NCI-H1105 (cell line): ENCODE measurements at regions not wholly inside any gene's neighbourhood (a gene's known extent, or its start where the extent isn't known, plus 50 kb on each side); places are given as distances from the start of the nearest gene placed in this dataset.

Experiments
- DNase-seq: peaks from one replicate; lab custom pipeline; 2025; lab: John Stamatoyannopoulos, UW

DNA sequence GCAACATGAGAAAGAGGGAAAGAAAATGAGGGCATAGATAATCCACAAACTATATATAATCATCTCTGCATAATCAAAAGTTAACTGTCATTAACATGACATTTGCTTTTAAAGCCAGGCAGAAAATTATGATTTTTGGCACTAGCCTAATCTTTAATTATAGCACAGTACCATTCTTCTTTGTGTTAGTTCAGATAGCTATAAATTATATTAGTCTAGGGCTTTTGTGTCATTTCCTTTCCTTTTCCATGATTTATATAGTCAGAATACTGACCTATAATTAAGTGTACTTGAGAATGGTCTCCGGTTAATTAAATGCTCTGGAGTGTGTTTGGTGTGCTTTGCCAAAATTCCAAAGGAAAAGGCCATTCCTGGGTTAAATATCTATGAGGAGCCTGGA lies 441.9 kb upstream of the THRB start:
- peak; percentile 13 for DNase-seq

- no peak for DNase-seq
These were observed 442.6 kb upstream of the THRB start for GRCh38 chr3:24937228-24937627.

DNA sequence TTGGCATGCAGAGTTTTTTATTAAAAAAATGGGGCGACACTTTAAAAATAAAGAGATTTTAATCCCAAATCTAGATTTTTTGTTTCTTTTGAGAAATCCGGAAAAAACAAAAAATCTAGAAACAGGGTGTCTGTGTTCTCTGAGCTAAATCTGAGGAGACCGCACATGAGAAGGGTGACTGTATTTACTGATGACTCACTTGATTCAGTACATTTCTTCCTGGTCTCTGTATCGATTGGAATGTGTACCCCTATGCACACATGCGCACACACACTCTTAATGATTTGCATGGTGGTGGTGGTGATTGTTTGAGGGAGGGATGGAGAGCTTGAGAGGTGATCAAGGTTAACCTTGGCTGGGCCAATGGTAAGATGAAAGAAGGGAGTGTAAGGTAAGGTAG lies 443.1 kb upstream of the THRB start:
- DNase-seq = no peak

- no peak for DNase-seq
These were observed 449.3 kb upstream of the THRB start for GRCh38 chr3:24943961-24944360.

- DNase-seq = no peak
These were observed 450.3 kb upstream of the THRB start for GRCh38 chr3:24944805-24945520.

DNA sequence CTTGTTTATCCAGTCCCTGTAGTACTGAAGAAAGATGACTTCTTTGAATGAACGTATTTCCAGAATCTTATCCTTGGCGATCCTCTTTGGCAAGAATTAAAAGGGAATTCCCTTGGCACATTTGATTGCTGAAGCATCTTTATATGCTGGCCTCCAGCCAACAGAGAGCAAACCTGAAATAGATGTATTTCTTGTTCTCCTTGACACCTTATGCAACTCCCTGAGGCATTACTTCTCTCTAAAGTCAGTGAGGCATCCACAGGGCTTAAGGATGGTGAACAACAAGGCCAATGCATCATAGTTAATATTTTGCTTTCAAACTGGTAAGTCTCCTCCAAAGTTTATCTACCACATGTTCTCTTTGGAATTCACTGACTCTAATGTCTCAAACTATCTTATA lies 450.9 kb upstream of the THRB start:
- DNase-seq = no peak

DNA sequence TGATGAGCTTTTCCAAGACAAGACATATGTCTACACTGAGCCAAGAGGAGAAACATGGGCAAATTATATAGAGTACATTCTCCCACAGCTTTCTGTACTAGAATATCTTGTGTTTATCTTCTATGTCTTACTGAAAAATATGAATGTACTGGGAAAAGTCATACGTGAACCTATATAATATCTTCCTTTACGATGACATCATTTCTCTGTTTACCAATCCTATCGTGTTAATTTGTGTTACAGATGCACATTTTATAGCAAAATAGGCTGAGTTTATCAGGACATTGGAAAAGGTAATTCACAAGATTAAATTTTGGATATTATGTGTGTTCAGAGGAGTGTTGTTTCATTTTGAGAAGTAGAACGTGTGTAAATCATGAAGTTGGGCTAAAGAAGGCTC lies 452.5 kb upstream of the THRB start:
- no peak for DNase-seq

- DNase-seq = no peak
These were observed 456.5 kb upstream of the THRB start for GRCh38 chr3:24951180-24951579.

GRCh38 chr3:24952388-24952787 lies 457.7 kb upstream of the THRB start:
- peak; percentile 42 for DNase-seq

- no peak for DNase-seq
These were observed 458.6 kb upstream of the THRB start for GRCh38 chr3:24953060-24953771.

GRCh38 chr3:24956613-24957012 lies 462.0 kb upstream of the THRB start:
- DNase-seq = no peak

GRCh38 chr3:24958271-24958670 lies 463.6 kb upstream of the THRB start:
- DNase-seq = no peak

DNA sequence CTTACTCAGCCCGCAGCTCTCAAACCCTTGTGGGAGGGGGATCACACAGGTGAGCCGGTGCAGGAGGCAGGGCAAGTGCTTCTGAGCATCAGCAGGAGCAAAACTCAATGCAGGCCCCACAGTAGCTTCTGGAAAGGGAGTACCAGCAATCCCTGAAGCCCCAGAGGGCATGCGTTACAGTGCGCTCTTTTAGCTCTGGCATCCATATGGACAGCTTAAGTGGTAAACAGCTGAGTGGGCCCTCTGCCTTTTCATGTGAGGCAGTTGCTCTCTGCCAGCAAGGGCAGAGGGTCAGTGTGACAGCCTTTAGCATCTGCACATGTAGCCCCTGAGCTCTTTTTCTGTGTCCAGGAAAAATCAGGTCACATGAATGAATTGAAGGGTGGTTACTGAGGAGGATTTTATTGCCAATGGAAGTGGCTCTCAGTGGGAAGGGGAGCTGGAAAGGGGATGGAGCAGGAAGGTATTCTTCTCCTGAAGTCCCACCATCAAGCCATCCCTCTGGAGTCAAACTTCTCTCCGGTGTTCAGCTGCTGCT lies 464.3 kb upstream of the THRB start:
- no peak for DNase-seq

GRCh38 chr3:24963762-24964625 lies 464.1 kb upstream of the RARB start:
- no peak for DNase-seq

DNA sequence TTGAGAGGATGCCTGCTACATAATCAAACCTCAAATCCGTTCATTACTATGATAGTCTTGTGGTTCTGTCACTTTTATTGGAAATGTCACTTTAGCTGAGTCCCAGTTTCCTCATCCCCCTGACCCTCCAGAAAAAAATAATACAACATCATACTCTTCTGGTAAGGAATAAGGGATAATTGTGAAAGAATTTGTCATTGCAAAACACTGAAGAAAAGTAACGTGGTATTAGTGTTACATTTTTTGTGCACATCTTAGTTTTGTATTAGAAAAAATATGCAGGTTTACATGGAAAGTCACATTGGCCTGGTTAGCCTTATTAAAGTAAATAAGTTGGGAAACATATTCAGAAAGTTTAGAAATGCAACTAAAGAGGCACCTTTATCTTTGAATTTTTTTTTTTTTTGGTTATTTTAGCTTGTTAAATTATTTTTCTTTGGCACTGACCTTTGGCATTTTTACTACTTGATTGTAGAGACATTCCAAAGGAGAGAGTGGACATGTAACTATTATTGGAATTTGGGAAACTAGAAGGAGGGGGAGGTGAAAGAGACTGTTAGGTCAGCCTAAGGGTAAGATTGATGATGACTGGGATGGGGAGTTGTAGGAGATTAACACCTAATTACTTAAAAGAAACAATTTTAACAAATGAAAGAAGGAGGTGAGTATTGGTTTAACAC lies 462.2 kb upstream of the RARB start:
- DNase-seq = no peak

GRCh38 chr3:24968036-24968435 lies 460.0 kb upstream of the RARB start:
- DNase-seq = no peak

DNA sequence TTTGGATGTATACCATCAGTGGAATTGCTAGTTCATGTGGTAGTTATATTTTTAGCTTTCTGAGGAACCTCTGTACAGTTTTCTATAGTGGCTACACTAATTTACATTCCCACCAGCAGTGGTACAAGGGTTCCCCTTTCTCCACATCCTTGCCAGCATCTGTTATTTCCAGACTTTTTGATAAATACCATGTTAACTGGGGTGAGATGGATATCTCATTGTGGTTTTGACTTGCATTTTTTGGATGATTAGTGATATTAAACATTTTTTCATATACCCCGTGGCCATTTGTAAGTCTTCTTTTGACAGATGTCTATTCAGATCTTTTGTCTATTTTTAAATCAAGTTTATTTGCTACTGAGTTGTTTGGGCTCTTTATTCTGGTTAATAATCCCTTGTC lies 455.6 kb upstream of the RARB start:
- DNase-seq = no peak

DNA sequence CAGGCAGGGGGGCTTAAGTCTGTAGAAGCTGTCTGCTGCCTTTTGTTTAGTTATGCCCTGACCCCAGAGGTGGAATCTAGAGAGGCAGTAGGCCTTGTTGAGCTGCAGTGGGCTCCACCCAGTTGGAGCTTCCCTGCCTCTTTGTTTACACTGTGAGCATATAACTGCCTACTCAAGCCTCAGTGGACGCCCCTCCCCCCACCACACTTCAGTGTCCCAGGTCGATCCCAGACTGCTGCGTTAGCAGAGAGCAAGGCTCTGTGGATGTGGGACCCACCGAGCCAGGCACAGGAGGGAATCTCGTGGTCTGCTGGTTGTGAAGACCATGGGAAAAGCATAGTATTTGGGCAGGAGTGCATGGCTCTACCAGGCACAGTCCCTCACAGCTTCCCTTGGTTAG lies 446.8 kb upstream of the RARB start:
- DNase-seq = no peak

DNA sequence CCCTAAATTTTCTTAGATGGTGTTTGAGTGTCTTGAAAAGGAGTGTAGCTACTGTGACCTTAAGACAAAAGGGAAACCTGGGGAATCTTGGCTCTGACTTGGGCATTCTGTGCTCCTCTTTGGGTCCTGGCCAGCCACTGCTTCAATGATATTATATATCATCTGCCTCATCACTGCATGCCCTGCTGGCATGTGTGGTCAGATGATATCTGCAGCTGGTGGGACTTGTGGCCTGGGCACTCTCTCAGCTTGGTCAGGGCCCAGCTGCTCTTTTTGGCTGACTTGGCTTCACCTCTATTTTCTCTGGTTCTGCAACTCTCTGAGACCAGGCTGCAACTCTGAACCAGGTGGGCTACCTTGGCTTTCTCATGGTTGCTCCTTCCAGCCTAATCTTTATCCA lies 446.1 kb upstream of the RARB start:
- DNase-seq = no peak

- DNase-seq = no peak
These were observed 442.4 kb upstream of the RARB start for GRCh38 chr3:24985668-24986067.

DNA sequence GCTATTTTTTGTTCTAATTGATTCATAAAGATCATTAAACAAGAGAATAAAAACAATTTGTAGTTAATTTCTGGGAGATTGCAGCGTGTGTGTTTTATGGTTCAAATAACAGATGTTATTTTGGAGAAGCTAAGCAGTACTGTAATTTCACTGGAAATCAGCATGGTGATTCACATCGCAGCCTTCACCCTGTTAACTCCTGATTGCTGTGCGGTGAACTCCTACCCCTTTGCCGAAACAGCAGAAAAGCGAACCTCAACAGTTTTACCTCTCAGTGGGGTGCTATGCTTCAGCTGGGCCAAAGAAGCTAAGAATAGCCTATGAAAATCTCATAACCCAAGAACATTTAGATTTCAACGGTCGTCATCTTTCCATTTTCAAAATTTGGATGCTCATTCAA lies 441.5 kb upstream of the RARB start:
- DNase-seq = no peak

DNA sequence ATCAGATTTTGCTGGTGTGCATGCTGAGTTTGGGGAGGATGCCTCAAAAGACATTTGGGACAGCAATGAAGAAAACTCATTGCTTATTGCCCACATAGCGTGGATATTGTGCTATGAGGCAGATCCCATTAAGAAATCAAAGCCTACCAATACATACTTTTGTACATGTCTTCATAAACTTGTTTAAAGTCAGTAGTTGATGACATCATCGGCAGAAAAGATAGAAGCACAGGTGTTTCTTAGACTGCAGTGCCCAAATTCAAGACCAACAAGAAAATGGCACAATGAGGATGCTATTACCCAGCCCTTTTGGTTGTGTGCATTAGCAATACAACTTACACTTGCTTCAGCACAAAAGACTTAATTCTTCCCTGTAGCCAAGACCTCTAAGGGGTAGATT lies 428.7 kb upstream of the RARB start:
- DNase-seq = no peak
